ENCODE measurements at regions not wholly inside any gene's neighbourhood (a gene's known extent, or its start where the extent isn't known, plus 50 kb on each side); places are given as distances from the start of the nearest gene placed in this dataset.
"Not testable (repeated sequence)": the region's sequence is repeated elsewhere in the genome, so short reads cannot be mapped to it uniquely, and the experiment has no call there.

GRCh38 chr6:4252445-4252844, 117.1 kb upstream of the ECI2 start:
- not testable (repeated sequence) for TF ChIP-seq CTCF (conservative IDR thresholded peaks at IDR 0.05; ENCODE audit: low read length); EZH2phosphoT487 (IDR thresholded peaks at IDR 0.05; ENCODE audit: borderline replicate concordance, low read depth, low read length)
